Neuronal stem cell (in vitro differentiated cells): ENCODE measurements at regions not wholly inside any gene's neighbourhood (a gene's known extent, or its start where the extent isn't known, plus 50 kb on each side); places are given as distances from the start of the nearest gene placed in this dataset.
"Not testable (repeated sequence)": the region's sequence is repeated elsewhere in the genome, so short reads cannot be mapped to it uniquely, and the experiment has no call there.

ENCODE experiments used
- DNase-seq: peaks from one replicate; pipeline ENCODE4 v3.0.0-alpha.2; 2013; ENCODE audit warnings: low spot score
- H2AFZ ChIP-seq: one replicate; pipeline ENCODE4 v1.6.1; 2013; ENCODE audit warnings: mild to moderate bottlenecking, low read length, inconsistent platforms
- H2AK5ac ChIP-seq: 2 replicates; pipeline ENCODE4 v1.6.1; 2013; ENCODE audit warnings: low read depth, mild to moderate bottlenecking, inconsistent platforms, low read length, moderate library complexity, mixed read lengths
- H2BK120ac ChIP-seq: 2 replicates; pipeline ENCODE4 v1.6.1; 2013; ENCODE audit warnings: low read depth, mild to moderate bottlenecking, inconsistent platforms, low read length, moderate library complexity, mixed read lengths
- H2BK12ac ChIP-seq: one replicate; pipeline ENCODE4 v1.6.1; 2013; ENCODE audit warnings: low read length, inconsistent platforms
- H2BK15ac ChIP-seq: 2 replicates; pipeline ENCODE4 v1.6.1; 2013; ENCODE audit warnings: mild to moderate bottlenecking, low read length, inconsistent platforms, mixed read lengths
- H2BK5ac ChIP-seq: one replicate; pipeline ENCODE4 v1.6.1; 2013; ENCODE audit warnings: inconsistent platforms, mild to moderate bottlenecking, low read length, moderate library complexity
- H3K14ac ChIP-seq: one replicate; pipeline ENCODE4 v1.6.1; 2013; ENCODE audit warnings: low read length, inconsistent platforms
- H3K18ac ChIP-seq: 2 replicates; pipeline ENCODE4 v1.6.1; 2013; ENCODE audit warnings: low read length, inconsistent platforms
- H3K23ac ChIP-seq: 2 replicates; pipeline ENCODE4 v1.6.1; 2013; ENCODE audit warnings: low read depth, mild to moderate bottlenecking, mixed read lengths, low read length, inconsistent platforms; ENCODE audit not compliant: poor library complexity
- H3K27ac ChIP-seq: replicated peaks from 3 replicates; pipeline ENCODE4 v1.5.1; 2013; ENCODE audit warnings: low read length, inconsistent platforms
- H3K27me3 ChIP-seq, 3 experiments: 2 replicates each; pipeline ENCODE4 v1.6.1; 2013; ENCODE audit warnings: low read length in 3 of 3, mild to moderate bottlenecking in 2 of 3, inconsistent platforms in 1 of 3, low read depth in 1 of 3, mixed read lengths in 1 of 3, moderate library complexity in 1 of 3; ENCODE audit not compliant: control insufficient read depth in 3 of 3, insufficient read depth in 3 of 3
- H3K36me3 ChIP-seq, 2 donors: replicated peaks in 1 of 2; 2 replicates each; pipeline ENCODE4 v1.6.1; 2013; ENCODE audit warnings: low read length in 2 of 2; ENCODE audit not compliant: control insufficient read depth in 2 of 2, insufficient read depth in 2 of 2
- H3K4ac ChIP-seq: 2 replicates; pipeline ENCODE4 v1.6.1; 2013; ENCODE audit warnings: inconsistent platforms, mild to moderate bottlenecking, low read length, moderate library complexity
- H3K4me1 ChIP-seq, 2 donors: 1 replicate in 1 of 2; 2 replicates in 1 of 2; pipeline ENCODE4 v1.6.1; 2013; ENCODE audit warnings: low read length in 2 of 2, low read depth in 1 of 2; ENCODE audit not compliant: control insufficient read depth in 2 of 2, insufficient read depth in 1 of 2
- H3K4me2 ChIP-seq: one replicate; pipeline ENCODE4 v1.6.1; 2013; ENCODE audit warnings: mild to moderate bottlenecking, low read length, inconsistent platforms; ENCODE audit not compliant: insufficient read depth, poor library complexity, severe bottlenecking
- H3K4me3 ChIP-seq, 2 donors: 2 replicates each; pipeline ENCODE4 v1.5.1; 2013; ENCODE audit warnings: low read length in 2 of 2, mild to moderate bottlenecking in 2 of 2, inconsistent platforms in 1 of 2, moderate library complexity in 1 of 2
- H3K79me1 ChIP-seq: one replicate; pipeline ENCODE4 v1.6.1; 2013; ENCODE audit warnings: low read depth, mild to moderate bottlenecking, inconsistent platforms, low read length, moderate library complexity
- H3K9ac ChIP-seq: one replicate; pipeline ENCODE4 v1.6.1; 2013; ENCODE audit warnings: mild to moderate bottlenecking, low read depth, low read length, inconsistent platforms; ENCODE audit not compliant: poor library complexity
- H3K9me3 ChIP-seq, 2 donors: replicated peaks in 1 of 2; 2 replicates each; pipeline versions ENCODE3 to v1.6.1; 2013; ENCODE audit warnings: low read length in 2 of 2, mild to moderate bottlenecking in 2 of 2, inconsistent platforms in 1 of 2, low read depth in 1 of 2, mixed read lengths in 1 of 2, moderate library complexity in 1 of 2; ENCODE audit not compliant: control insufficient read depth in 2 of 2, insufficient read depth in 1 of 2
- H4K8ac ChIP-seq: one replicate; pipeline ENCODE4 v1.6.1; 2013; ENCODE audit warnings: low read depth, mild to moderate bottlenecking, inconsistent platforms, low read length, moderate library complexity
- H4K91ac ChIP-seq: one replicate; pipeline ENCODE4 v1.6.1; 2013; ENCODE audit warnings: low read length, low read depth, mild to moderate bottlenecking, inconsistent platforms; ENCODE audit not compliant: poor library complexity
- WGBS, 2 donors: extraction: QIAGEN DNeasy Blood & Tissue Kit; methylation state at CpG; one replicate each; pipeline ENCODE4 v1.1.7; 2013; ENCODE audit warnings: missing lambda C conversion rate in 2 of 2, mixed read lengths in 1 of 2; ENCODE audit not compliant: insufficient read length in 2 of 2, insufficient replicate concordance in 1 of 2; ENCODE audit errors: extremely low coverage in 2 of 2; 5-methylcytosine and 5-hydroxymethylcytosine counted together

- H3K36me3 ChIP-seq: no peaks in the 10 kb centered on the region
- WGBS, 2 donors: no CpG with 5 or more reads among the region's 1 CpG
- no peak overlapping the region for H3K4ac ChIP-seq
- H3K23ac ChIP-seq: no peak overlapping the region
- H2BK120ac ChIP-seq: no peak overlapping the region
- no peak overlapping the region for H3K9ac ChIP-seq
- H3K4me2 ChIP-seq: no peak overlapping the region
- no peaks in the 10 kb centered on the region for H3K27me3 ChIP-seq
- H3K9me3 ChIP-seq: no peaks in the 10 kb centered on the region
- H3K4me1 ChIP-seq: no peaks in the 10 kb centered on the region
- no peak for DNase-seq
- H3K18ac ChIP-seq: no peak overlapping the region
- no peak overlapping the region for H3K14ac ChIP-seq
- H2BK15ac ChIP-seq: no peak overlapping the region
- H2AFZ ChIP-seq: no peak overlapping the region
- no peak overlapping the region for H4K8ac ChIP-seq
- no peak overlapping the region for H2AK5ac ChIP-seq
- H3K27ac ChIP-seq: no peak overlapping the region
- no peak overlapping the region for H2BK5ac ChIP-seq
- H3K4me3 ChIP-seq: no peak overlapping the region
- no peaks in the 10 kb centered on the region for H3K79me1 ChIP-seq
- H4K91ac ChIP-seq: no peak overlapping the region
- H2BK12ac ChIP-seq: no peak overlapping the region
These were observed 141.5 kb downstream of the PPP4R3C start for GRCh38 chrX:27321632-27322031.

- Histone ChIP-seq H3K4me1 (no peaks in the 10 kb centered on the region), H2BK5ac (no peak overlapping the region), H3K36me3 (no peaks in the 10 kb centered on the region), H3K4me2 (no peak overlapping the region), H2AK5ac (no peak overlapping the region), H2BK12ac (no peak overlapping the region), H4K8ac (no peak overlapping the region), H3K27me3 (no peaks in the 10 kb centered on the region), H3K23ac (no peak overlapping the region), H3K27ac (no peak overlapping the region), H3K18ac (no peak overlapping the region), H4K91ac (no peak overlapping the region), H2AFZ (no peak overlapping the region), H3K9ac (no peak overlapping the region), H3K9me3 (no peaks in the 10 kb centered on the region), H3K14ac (no peak overlapping the region), H3K4me3 (no peak overlapping the region), H3K79me1 (no peaks in the 10 kb centered on the region), H2BK15ac (no peak overlapping the region), H3K4ac (no peak overlapping the region), H2BK120ac (no peak overlapping the region)
- no peak for DNase-seq
These were observed 153.7 kb downstream of the PPP4R3C start for GRCh38 chrX:27309406-27309805.

GRCh38 chrX:27307546-27307945 is 155.6 kb downstream of the PPP4R3C start:
- H3K23ac ChIP-seq: no peak overlapping the region
- H2AK5ac ChIP-seq: no peak overlapping the region
- H2BK12ac ChIP-seq: no peak overlapping the region
- H3K79me1 ChIP-seq: no peaks in the 10 kb centered on the region
- H2BK120ac ChIP-seq: no peak overlapping the region
- H3K27me3 ChIP-seq: no peaks in the 10 kb centered on the region
- no peaks in the 10 kb centered on the region for H3K4me1 ChIP-seq
- no peak overlapping the region for H3K9ac ChIP-seq
- no peak overlapping the region for H4K91ac ChIP-seq
- H3K27ac ChIP-seq: no peak overlapping the region
- no peak overlapping the region for H3K14ac ChIP-seq
- H3K36me3 ChIP-seq: no peaks in the 10 kb centered on the region
- no peak overlapping the region for H2AFZ ChIP-seq
- H3K18ac ChIP-seq: no peak overlapping the region
- H3K4me2 ChIP-seq: no peak overlapping the region
- H3K9me3 ChIP-seq: no peaks in the 10 kb centered on the region
- DNase-seq: no peak
- H2BK15ac ChIP-seq: no peak overlapping the region
- no CpG with 5 or more reads among the region's 1 CpG for WGBS, 2 donors
- H3K4me3 ChIP-seq: no peak overlapping the region
- no peak overlapping the region for H4K8ac ChIP-seq
- no peak overlapping the region for H3K4ac ChIP-seq
- H2BK5ac ChIP-seq: no peak overlapping the region

- H3K27ac ChIP-seq, H2BK15ac ChIP-seq, H4K8ac ChIP-seq, H2AK5ac ChIP-seq, H3K23ac ChIP-seq, H3K4ac ChIP-seq, DNase-seq, H2BK12ac ChIP-seq, H3K18ac ChIP-seq, H3K4me1 ChIP-seq, H2AFZ ChIP-seq, H3K4me3 ChIP-seq, H3K14ac ChIP-seq, H3K36me3 ChIP-seq, H3K79me1 ChIP-seq, H3K27me3 ChIP-seq, H3K4me2 ChIP-seq, H4K91ac ChIP-seq, H3K9me3 ChIP-seq, H2BK120ac ChIP-seq, H2BK5ac ChIP-seq, H3K9ac ChIP-seq: not testable (repeated sequence)
- WGBS, 2 donors: no CpG with 5 or more reads among the region's 6 CpGs
These were observed 170.6 kb downstream of the PPP4R3C start for GRCh38 chrX:27292552-27292951.
